Heart left ventricle (tissue), 16 donors: ENCODE measurements at regions not wholly inside any gene's neighbourhood (a gene's known extent, or its start where the extent isn't known, plus 50 kb on each side); places are given as distances from the start of the nearest gene placed in this dataset.

Experiments
- ATAC-seq, 4 donors: fragments of 200-7000 bp; cut with Tn5 transposase; one replicate each; pipeline ENCODE4 v1.9.1; 2020 to 2022; ENCODE audit warnings: moderate library complexity in 4 of 4, mild to moderate bottlenecking in 3 of 4, moderate number of reproducible peaks in 1 of 4
- DNase-seq, 5 donors: peaks; one replicate each; pipeline ENCODE4 v3.0.0-alpha.2; 2020
- H3K27ac ChIP-seq, 12 donors: fragments of 200-600 bp; sonication (generic) in 4 of 12; one replicate each; pipeline versions ENCODE4 v1.5.0 to v1.8.0; 2016 to 2022; ENCODE audit warnings: mild to moderate bottlenecking in 2 of 12
- H3K27me3 ChIP-seq, 9 donors: fragments of 200-600 bp; sonication (generic) in 2 of 9; one replicate each; pipeline versions ENCODE4 v1.5.1 to v1.8.0; 2016 to 2022; ENCODE audit warnings: mild to moderate bottlenecking in 3 of 9
- H3K36me3 ChIP-seq, 9 donors: fragments of 200-600 bp; sonication (generic) in 2 of 9; one replicate each; pipeline versions ENCODE4 v1.5.0 to v1.8.0; 2018 to 2022; ENCODE audit warnings: mild to moderate bottlenecking in 2 of 9
- H3K4me1 ChIP-seq, 12 donors: fragments of 200-600 bp; sonication (generic) in 4 of 12; one replicate each; pipeline versions ENCODE4 v1.5.0 to v1.8.0; 2016 to 2022; ENCODE audit warnings: mild to moderate bottlenecking in 3 of 12
- H3K4me3 ChIP-seq, 12 donors: fragments of 200-600 bp; sonication (generic) in 4 of 12; one replicate each; pipeline versions ENCODE4 v1.5.0 to v1.8.0; 2017 to 2022; ENCODE audit warnings: mild to moderate bottlenecking in 9 of 12, moderate library complexity in 4 of 12
- H3K9me3 ChIP-seq, 12 donors: fragments of 200-600 bp; sonication (generic) in 4 of 12; one replicate each; pipeline versions ENCODE4 v1.5.0 to v1.8.0; 2016 to 2022; ENCODE audit warnings: mild to moderate bottlenecking in 1 of 12
- POLR2A ChIP-seq, 2 donors: fragments of 450-650 bp; IDR thresholded peaks; one replicate each; pipeline ENCODE4 v1.6.1; 2017; ENCODE audit warnings: antibody characterized with exemption in 2 of 2, mild to moderate bottlenecking in 2 of 2, moderate library complexity in 2 of 2
- WGBS, 4 donors: extraction: QIAGEN DNeasy Blood & Tissue Kit in 2 of 4; methylation state at CpG; one replicate each; pipeline versions ENCODE4 v1.1.5 to v1.1.7; 2013 to 2018; 5-methylcytosine and 5-hydroxymethylcytosine counted together
- intact Hi-C, 10 donors: fragments of 100-400 bp; cut with DNase I; formaldehyde crosslinking; loops; one replicate each; pipeline versions ENCODE4 v1.11.1 to v1.14.2; 2022
- TF ChIP-seq, protein P1 (sequence below), 12 donors: fragments of 200-600 bp; sonication (generic) in 4 of 12; IDR thresholded peaks; one replicate each; pipeline versions ENCODE4 v1.5.0 to v1.8.0; 2018 to 2022; ENCODE audit warnings: antibody characterized with exemption in 12 of 12, mild to moderate bottlenecking in 5 of 12
- donor health status: ischemic (EF 13 %, LVEDD 7.1; RV severe dilation, severe dysfunction).
- donor health status: healthy with polysubstance abuse.
- donor health status: DM: no; HTN: yes; CAD: no.
- donor health status: DM: no; HTN: no; CAD: no.
- donor health status: ischemic (EF 25% LVEDD 6.9; RV normal size, moderate dysfunction).
- donor health status: ischemic (EF 25% LVEDD 5.7; RV mildly dilated, moderate dysfunction).
- donor health status: healthy.
- donor health status: DM: yes; HTN: yes; CAD: no.
- donor health status: ischemic (EF 35%, LVEDD 5.7; RV mildly dilated, moderate dysfunction).
- donor health status: nonischemic (EF 11% LVEDD 7.7; RV severe dilation, severe dysfunction).
- donor health status: DM: yes; HTN: yes; CAD: no.
- donor health status: PGD.
- donor health status: ischemic (EF 29% LVEDD 5.4; RV normal size, mild dysfunction).
- donor health status: nonischemic (EF 23%, LVEDD 6.1; RV moderate dilation, normal function).

DNA sequence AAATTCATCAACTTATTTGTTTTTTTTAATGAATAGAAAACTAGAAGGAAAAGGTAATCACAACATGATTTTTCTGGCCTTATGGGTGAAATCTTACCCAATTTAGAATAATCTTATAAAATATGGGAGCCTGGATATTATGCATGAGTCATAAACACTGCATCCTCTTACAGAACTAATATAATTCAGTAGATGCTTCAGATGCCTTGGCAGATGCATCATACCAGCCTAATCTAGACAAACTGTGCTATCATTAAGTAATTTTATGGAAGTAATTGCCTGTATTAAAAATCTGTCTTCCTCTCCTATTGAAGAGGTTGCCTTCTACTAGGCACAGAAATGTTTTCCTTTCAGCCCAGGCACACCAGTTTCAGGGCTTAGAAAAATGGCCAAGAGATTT is 2384.6 kb upstream of the WWC1 start:
- Histone ChIP-seq H3K27ac (no peak overlapping the region), H3K9me3 (peaks cover 0 to 10% (median 0%) of the 10 kb centered on the region in 12 donors), H3K27me3 (no peaks in the 10 kb centered on the region), H3K4me1 (no peaks in the 10 kb centered on the region), H3K4me3 (no peak overlapping the region), H3K36me3 (no peaks in the 10 kb centered on the region)
- no peak for ATAC-seq
- TF ChIP-seq, protein P1, sequence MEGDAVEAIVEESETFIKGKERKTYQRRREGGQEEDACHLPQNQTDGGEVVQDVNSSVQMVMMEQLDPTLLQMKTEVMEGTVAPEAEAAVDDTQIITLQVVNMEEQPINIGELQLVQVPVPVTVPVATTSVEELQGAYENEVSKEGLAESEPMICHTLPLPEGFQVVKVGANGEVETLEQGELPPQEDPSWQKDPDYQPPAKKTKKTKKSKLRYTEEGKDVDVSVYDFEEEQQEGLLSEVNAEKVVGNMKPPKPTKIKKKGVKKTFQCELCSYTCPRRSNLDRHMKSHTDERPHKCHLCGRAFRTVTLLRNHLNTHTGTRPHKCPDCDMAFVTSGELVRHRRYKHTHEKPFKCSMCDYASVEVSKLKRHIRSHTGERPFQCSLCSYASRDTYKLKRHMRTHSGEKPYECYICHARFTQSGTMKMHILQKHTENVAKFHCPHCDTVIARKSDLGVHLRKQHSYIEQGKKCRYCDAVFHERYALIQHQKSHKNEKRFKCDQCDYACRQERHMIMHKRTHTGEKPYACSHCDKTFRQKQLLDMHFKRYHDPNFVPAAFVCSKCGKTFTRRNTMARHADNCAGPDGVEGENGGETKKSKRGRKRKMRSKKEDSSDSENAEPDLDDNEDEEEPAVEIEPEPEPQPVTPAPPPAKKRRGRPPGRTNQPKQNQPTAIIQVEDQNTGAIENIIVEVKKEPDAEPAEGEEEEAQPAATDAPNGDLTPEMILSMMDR (IDR thresholded peaks at IDR 0.05), result no peak
- TF ChIP-seq POLR2A (IDR thresholded peaks at IDR 0.05), result no peak
- intact Hi-C loops, result no loop called here
- no peak for DNase-seq

DNA sequence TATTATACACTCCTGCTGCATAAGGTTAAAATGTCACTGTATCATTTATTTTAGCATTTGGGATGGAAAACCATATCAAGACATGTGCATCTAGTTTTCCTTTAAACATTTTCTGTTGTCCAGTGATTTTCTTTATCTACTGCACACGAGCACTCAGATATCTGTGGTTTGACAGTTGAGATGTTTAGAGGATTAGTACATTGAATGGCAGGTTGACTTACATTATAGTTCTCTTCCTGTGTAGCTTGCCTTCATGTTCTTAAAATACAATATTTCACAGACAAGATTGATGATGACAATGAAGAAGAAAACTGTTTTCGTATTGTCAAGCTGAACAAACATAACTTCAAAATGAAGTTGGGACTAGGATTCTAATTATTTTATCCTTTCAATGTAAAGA is 2378.4 kb upstream of the WWC1 start:
- ATAC-seq (no peak), DNase-seq (no peak)
- peaks cover 0 to 9% (median 0%) of the 10 kb centered on the region in 12 donors for H3K9me3 ChIP-seq
- intact Hi-C loops, result no loop called here
- H3K27me3 ChIP-seq, result no peaks in the 10 kb centered on the region
- H3K4me1 ChIP-seq, result no peaks in the 10 kb centered on the region
- 39 to 45% (median 42%) methylated on average over 2 of the region's 2 CpGs for WGBS, 4 donors
- no peaks in the 10 kb centered on the region for H3K36me3 ChIP-seq
- no peak overlapping the region for H3K27ac ChIP-seq
- TF ChIP-seq, protein P1 (IDR thresholded peaks at IDR 0.05), result no peak
- TF ChIP-seq POLR2A (IDR thresholded peaks at IDR 0.05), result no peak
- H3K4me3 ChIP-seq, result no peak overlapping the region

DNA sequence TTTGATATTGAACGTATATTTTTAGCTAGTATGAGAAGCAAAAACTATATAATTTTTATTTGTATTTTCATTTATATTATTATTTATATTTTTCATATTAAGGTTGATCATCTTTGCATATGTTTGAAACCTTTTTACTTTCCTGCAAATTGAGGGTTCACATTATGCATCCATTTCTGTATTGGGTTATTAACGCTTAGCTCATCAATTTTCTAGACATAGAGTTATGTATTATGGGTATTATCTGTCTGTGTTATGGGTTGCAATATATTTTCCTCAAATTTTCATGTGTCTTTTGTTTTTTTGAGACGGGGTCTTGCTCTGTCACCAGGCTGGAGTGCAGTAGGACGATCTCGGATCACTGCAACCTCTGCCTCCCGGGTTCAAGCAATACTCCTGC is 2377.0 kb upstream of the WWC1 start:
- DNase-seq, result no peak
- intact Hi-C loops, result no loop called here
- Histone ChIP-seq H3K4me3 (no peak overlapping the region), H3K27ac (no peak overlapping the region), H3K9me3 (peaks cover 0 to 9% (median 0%) of the 10 kb centered on the region in 12 donors), H3K4me1 (no peaks in the 10 kb centered on the region), H3K27me3 (no peaks in the 10 kb centered on the region), H3K36me3 (no peaks in the 10 kb centered on the region)
- no peak for ATAC-seq
- 89 to 94% (median 90%) methylated on average over 6 of the region's 6 CpGs for WGBS, 4 donors
- TF ChIP-seq POLR2A (IDR thresholded peaks at IDR 0.05), result no peak
- TF ChIP-seq, protein P1 (IDR thresholded peaks at IDR 0.05), result no peak

DNA sequence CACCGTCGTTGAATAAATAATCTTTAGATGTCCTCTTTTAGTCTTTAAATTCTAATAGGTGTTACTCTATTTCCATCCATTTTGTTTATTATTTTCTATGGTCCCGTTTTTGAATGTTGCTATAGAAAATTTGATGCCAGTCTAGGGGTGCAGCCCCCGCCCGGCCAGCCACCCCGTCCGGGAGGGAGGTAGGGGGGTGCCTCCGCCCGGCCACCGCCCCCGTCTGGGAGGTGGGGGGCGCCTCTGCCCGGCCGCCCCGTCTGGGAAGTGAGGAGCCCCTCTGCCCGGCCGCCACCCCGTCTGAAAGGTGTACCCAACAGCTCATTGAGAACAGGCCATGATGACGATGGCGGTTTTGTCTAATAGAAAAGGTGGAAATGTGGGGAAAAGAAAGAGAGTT is 2372.2 kb upstream of the WWC1 start:
- Histone ChIP-seq H3K4me1 (no peaks in the 10 kb centered on the region), H3K36me3 (no peaks in the 10 kb centered on the region), H3K27ac (no peak overlapping the region), H3K4me3 (no peak overlapping the region), H3K27me3 (no peaks in the 10 kb centered on the region), H3K9me3 (peaks cover 0 to 3% (median 0%) of the 10 kb centered on the region in 12 donors)
- ATAC-seq, result no peak
- no peak for DNase-seq
- intact Hi-C loops, result no loop called here
- TF ChIP-seq POLR2A (IDR thresholded peaks at IDR 0.05), result no peak
- TF ChIP-seq, protein P1 (IDR thresholded peaks at IDR 0.05), result no peak
- 90 to 96% (median 93%) methylated on average over 20 of the region's 20 CpGs for WGBS, 4 donors
